H9 (cell line): ENCODE measurements at regions not wholly inside any gene's neighbourhood (a gene's known extent, or its start where the extent isn't known, plus 50 kb on each side); places are given as distances from the start of the nearest gene placed in this dataset.
"Not testable (repeated sequence)": the region's sequence is repeated elsewhere in the genome, so short reads cannot be mapped to it uniquely, and the experiment has no call there.

ENCODE experiments used
- DNase-seq: peaks from one replicate; pipeline ENCODE4 v3.0.0-alpha.2; 2017
- H2AFZ ChIP-seq: one replicate; pipeline ENCODE4 v1.6.1; 2013; ENCODE audit warnings: mild to moderate bottlenecking, low read length, control low read depth, moderate library complexity
- H2AK5ac ChIP-seq: 2 replicates; pipeline ENCODE4 v1.6.1; 2013; ENCODE audit warnings: low read length, control low read depth, mixed read lengths; ENCODE audit not compliant: insufficient read length
- H2BK120ac ChIP-seq: one replicate; pipeline ENCODE4 v1.6.1; 2013; ENCODE audit warnings: low read depth, mild to moderate bottlenecking, low read length, control low read depth, inconsistent platforms; ENCODE audit not compliant: poor library complexity, severe bottlenecking
- H2BK12ac ChIP-seq: 2 replicates; pipeline ENCODE4 v1.6.1; 2013; ENCODE audit warnings: low read length, control low read depth, mixed read lengths, low read depth; ENCODE audit not compliant: insufficient read length
- H2BK15ac ChIP-seq: 2 replicates; pipeline ENCODE4 v1.6.1; 2013; ENCODE audit warnings: low read depth, low read length, control low read depth
- H2BK20ac ChIP-seq: one replicate; pipeline ENCODE4 v1.6.1; 2013; ENCODE audit warnings: low read depth, mild to moderate bottlenecking, low read length, control low read depth, inconsistent platforms; ENCODE audit not compliant: poor library complexity, severe bottlenecking
- H2BK5ac ChIP-seq: 2 replicates; pipeline ENCODE4 v1.6.1; 2013; ENCODE audit warnings: low read length, control low read depth, mixed read lengths; ENCODE audit not compliant: insufficient read length
- H3K14ac ChIP-seq: 2 replicates; pipeline ENCODE4 v1.6.1; 2013; ENCODE audit warnings: low read length, control low read depth; ENCODE audit not compliant: insufficient read depth
- H3K18ac ChIP-seq: 2 replicates; pipeline ENCODE4 v1.6.1; 2013; ENCODE audit warnings: low read depth, mild to moderate bottlenecking, mixed read lengths, low read length, control low read depth; ENCODE audit not compliant: insufficient read length
- H3K23ac ChIP-seq: 2 replicates; pipeline ENCODE4 v1.6.1; 2013; ENCODE audit warnings: low read length, control low read depth, mixed read lengths, low read depth; ENCODE audit not compliant: insufficient read length
- H3K23me2 ChIP-seq: 2 replicates; pipeline ENCODE4 v1.6.1; 2013; ENCODE audit warnings: low read depth, mild to moderate bottlenecking, mixed read lengths, low read length, control low read depth; ENCODE audit not compliant: insufficient read length, poor library complexity, severe bottlenecking
- H3K27ac ChIP-seq: 2 replicates; pipeline ENCODE4 v1.5.1; 2013; ENCODE audit warnings: low read length, control low read depth, mixed read lengths, low read depth; ENCODE audit not compliant: insufficient read length
- H3K27me3 ChIP-seq: 2 replicates; pipeline ENCODE4 v1.6.1; 2013; ENCODE audit warnings: low read length, control low read depth, inconsistent platforms; ENCODE audit not compliant: insufficient read depth
- H3K4ac ChIP-seq: 2 replicates; pipeline ENCODE4 v1.6.1; 2013; ENCODE audit warnings: low read depth, mild to moderate bottlenecking, control low read depth, inconsistent platforms, low read length, moderate library complexity
- H3K4me1 ChIP-seq: 2 replicates; pipeline ENCODE4 v1.6.1; 2013; ENCODE audit warnings: low read length, control low read depth, inconsistent platforms; ENCODE audit not compliant: insufficient read depth
- H3K4me2 ChIP-seq: 2 replicates; pipeline ENCODE4 v1.6.1; 2013; ENCODE audit warnings: low read length, control low read depth, mixed read lengths; ENCODE audit not compliant: insufficient read length, insufficient read depth
- H3K56ac ChIP-seq: 2 replicates; pipeline ENCODE4 v1.6.1; 2013; ENCODE audit warnings: low read depth, mild to moderate bottlenecking, mixed read lengths, low read length, control low read depth; ENCODE audit not compliant: insufficient read length
- H3K79me1 ChIP-seq: 2 replicates; pipeline ENCODE4 v1.6.1; 2013; ENCODE audit warnings: low read depth, mild to moderate bottlenecking, moderate library complexity, low read length, control low read depth, inconsistent platforms; ENCODE audit not compliant: insufficient read depth, poor library complexity, severe bottlenecking
- H3K79me2 ChIP-seq: 2 replicates; pipeline ENCODE4 v1.6.1; 2013; ENCODE audit warnings: low read length, control low read depth, inconsistent platforms; ENCODE audit not compliant: insufficient read depth
- H3K9ac ChIP-seq: 2 replicates; pipeline ENCODE4 v1.6.1; 2013; ENCODE audit warnings: low read length, control low read depth, mixed read lengths; ENCODE audit not compliant: insufficient read length; ENCODE audit errors: extremely low read depth
- H3K9me3 ChIP-seq: one replicate; pipeline ENCODE4 v1.6.1; 2013; ENCODE audit warnings: low read depth, low read length, inconsistent platforms; ENCODE audit not compliant: control insufficient read depth
- H3T11ph ChIP-seq: one replicate; pipeline ENCODE4 v1.6.1; 2013; ENCODE audit warnings: mild to moderate bottlenecking, low read length, control low read depth, inconsistent platforms
- H4K20me1 ChIP-seq: one replicate; pipeline ENCODE4 v1.6.1; 2013; ENCODE audit not compliant: control insufficient read depth, insufficient read length, insufficient read depth
- H4K5ac ChIP-seq: 2 replicates; pipeline ENCODE4 v1.6.1; 2013; ENCODE audit warnings: low read depth, mild to moderate bottlenecking, mixed read lengths, low read length, control low read depth; ENCODE audit not compliant: insufficient read length
- H4K8ac ChIP-seq: replicated peaks from 2 replicates; pipeline ENCODE4 v1.6.1; 2013; ENCODE audit warnings: low read length, control low read depth, mixed read lengths, low read depth; ENCODE audit not compliant: insufficient read length
- H4K91ac ChIP-seq: 2 replicates; pipeline ENCODE4 v1.6.1; 2013; ENCODE audit warnings: low read depth, mild to moderate bottlenecking, moderate library complexity, mixed read lengths, low read length, control low read depth; ENCODE audit not compliant: insufficient read length
- H3K27ac Mint-ChIP-seq, 3 experiments: 2 replicates in 2 of 3; 3 replicates in 1 of 3; pipeline ENCODE4 v1.8.0; 2020 to 2021; ENCODE audit warnings: mixed read lengths in 3 of 3, mild to moderate bottlenecking in 1 of 3, moderate library complexity in 1 of 3
- H3K27me3 Mint-ChIP-seq: 2 replicates; pipeline ENCODE4 v1.8.0; 2021; ENCODE audit warnings: low read depth, mild to moderate bottlenecking, moderate library complexity, mixed read lengths
- H3K36me3 Mint-ChIP-seq, 3 experiments: 2 replicates in 2 of 3; 3 replicates in 1 of 3; pipeline ENCODE4 v1.8.0; 2020 to 2021; ENCODE audit warnings: low read depth in 3 of 3, mixed read lengths in 3 of 3; ENCODE audit not compliant: insufficient read depth in 1 of 3
- H3K4me1 Mint-ChIP-seq, 2 experiments: 2 replicates each; pipeline ENCODE4 v1.8.0; 2020; ENCODE audit warnings: mixed read lengths in 2 of 2
- H3K4me3 Mint-ChIP-seq, 2 experiments: 2 replicates in 1 of 2; 3 replicates in 1 of 2; pipeline ENCODE4 v1.8.0; 2020 to 2021; ENCODE audit warnings: mild to moderate bottlenecking in 2 of 2, mixed read lengths in 2 of 2, moderate library complexity in 1 of 2
- H3K9me3 Mint-ChIP-seq, 2 experiments: 2 replicates in 1 of 2; 3 replicates in 1 of 2; pipeline ENCODE4 v1.8.0; 2020; ENCODE audit warnings: mild to moderate bottlenecking in 2 of 2, mixed read lengths in 2 of 2, moderate library complexity in 1 of 2
- WGBS: extraction: QIAGEN DNeasy Blood & Tissue Kit; methylation state at CpG from one replicate; pipeline ENCODE4 v1.1.7; 2013; ENCODE audit warnings: missing lambda C conversion rate, low lambda C conversion rate, mixed read lengths; ENCODE audit not compliant: insufficient read length; ENCODE audit errors: extremely low coverage; 5-methylcytosine and 5-hydroxymethylcytosine counted together

- not testable (repeated sequence) for H4K91ac ChIP-seq
These were observed 54.8 kb downstream of the PPIAL4C start for GRCh38 chr1:149638481-149638880.

DNA sequence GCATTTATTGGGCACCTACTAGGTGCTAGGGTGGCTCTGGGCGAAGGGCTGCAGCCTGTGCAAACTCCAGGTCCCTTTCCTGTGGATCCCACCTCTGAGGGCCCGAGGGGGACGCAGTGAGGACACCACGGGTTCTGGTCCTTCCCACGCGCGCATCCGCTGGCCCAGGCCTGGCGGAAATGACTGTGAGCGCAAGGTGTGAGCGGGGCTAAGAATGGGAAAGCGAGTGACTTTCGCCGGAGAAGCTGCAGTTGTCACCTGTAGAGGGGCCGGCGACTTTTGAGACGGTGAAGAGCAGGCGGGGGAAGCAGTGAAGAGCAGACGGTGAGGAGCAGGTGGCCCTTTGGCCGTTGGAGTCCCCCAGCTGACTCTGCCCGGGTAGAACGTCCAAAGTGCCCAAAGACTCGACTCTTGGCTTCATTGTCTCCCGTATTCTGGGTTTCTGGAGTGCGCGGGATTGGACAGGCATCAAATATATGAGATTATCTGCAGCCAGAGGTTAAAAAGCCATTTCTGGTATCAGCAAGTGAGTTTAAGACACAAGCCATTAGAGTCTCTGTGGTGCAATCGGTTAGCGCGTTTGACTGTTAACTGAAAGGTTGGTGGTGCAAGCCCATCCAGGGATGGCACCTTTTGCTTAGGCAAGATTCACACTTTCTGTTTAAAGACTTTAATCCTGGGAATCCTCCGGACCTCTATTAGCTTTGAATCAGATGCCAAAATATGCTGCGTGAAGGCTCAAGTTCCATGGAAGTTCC lies 55.4 kb downstream of the PPIAL4C start:
- not testable (repeated sequence) for H2BK15ac ChIP-seq, H2AFZ ChIP-seq, H3K18ac ChIP-seq, H3K4me3 Mint-ChIP-seq, H3K9me3 ChIP-seq, H3K56ac ChIP-seq, H3K4ac ChIP-seq, H3K9me3 Mint-ChIP-seq, H3K27me3 ChIP-seq, H2BK12ac ChIP-seq, H3K36me3 Mint-ChIP-seq, H2BK5ac ChIP-seq, H3K23ac ChIP-seq, H3K9ac ChIP-seq, H3K4me2 ChIP-seq, H3K23me2 ChIP-seq, H4K91ac ChIP-seq, H4K20me1 ChIP-seq, H3K27ac ChIP-seq, H2AK5ac ChIP-seq, H2BK120ac ChIP-seq, H3K14ac ChIP-seq, H3K79me1 ChIP-seq, H3K27me3 Mint-ChIP-seq, H3K4me1 ChIP-seq, H4K8ac ChIP-seq, H2BK20ac ChIP-seq, H3K79me2 ChIP-seq, H4K5ac ChIP-seq, H3T11ph ChIP-seq
- peak overlapping the region in 2 of 3 experiments; percentile 44 to 72; a peak in 2 of 7 replicates for H3K27ac Mint-ChIP-seq
- peaks cover 16 to 21% of the 10 kb centered on the region in 2 experiments for H3K4me1 Mint-ChIP-seq
- no CpG with 5 or more reads among the region's 31 CpGs for WGBS
- DNase-seq = peak; percentile 30

More at GRCh38 chr1:149638481-149638880, 54.8 kb downstream of the PPIAL4C start:
- not testable (repeated sequence) for H3K56ac ChIP-seq, H3K23ac ChIP-seq, H3K4ac ChIP-seq, H3K36me3 Mint-ChIP-seq, H3K4me1 ChIP-seq, H2BK120ac ChIP-seq, H3K27me3 Mint-ChIP-seq, H3K27me3 ChIP-seq, H4K5ac ChIP-seq, H2BK12ac ChIP-seq, H3K4me2 ChIP-seq, H3K18ac ChIP-seq, H3K9ac ChIP-seq, H4K20me1 ChIP-seq, H3K4me3 Mint-ChIP-seq, H2AFZ ChIP-seq, H3K79me2 ChIP-seq, H3K23me2 ChIP-seq, H2AK5ac ChIP-seq, H3K14ac ChIP-seq, H3K27ac Mint-ChIP-seq, DNase-seq, H4K8ac ChIP-seq, H3K9me3 Mint-ChIP-seq, H3K79me1 ChIP-seq, H3T11ph ChIP-seq, H3K9me3 ChIP-seq, H2BK20ac ChIP-seq, H2BK5ac ChIP-seq, H3K27ac ChIP-seq, H2BK15ac ChIP-seq
- peaks cover 16 to 21% of the 10 kb centered on the region in 2 experiments for H3K4me1 Mint-ChIP-seq
- WGBS = no CpG with 5 or more reads among the region's 8 CpGs
